Endothelial cell of umbilical vein (primary cell): ENCODE measurements at regions not wholly inside any gene's neighbourhood (a gene's known extent, or its start where the extent isn't known, plus 50 kb on each side); places are given as distances from the start of the nearest gene placed in this dataset.

Experiments used
- BruUV-seq: library from RNA; stranded (reverse); fragments of 400-500 nt; replicated peaks from 2 replicates; lab custom pipeline; 2021; lab: Mats Ljungman, UMichigan
- CTCF ChIA-PET: fragments of 300-600, 350-600 bp; sonication (Branson Sonifier 250); formaldehyde crosslinking; loops from one replicate; lab custom pipeline; 2021; ENCODE audit warnings: antibody characterized with exemption, inconsistent platforms; lab: Charles Lee
- POLR2A ChIA-PET: fragments of 300-600, 350-600 bp; sonication (Branson Sonifier 250); formaldehyde crosslinking; loops from one replicate; lab custom pipeline; 2021; ENCODE audit warnings: antibody characterized with exemption, inconsistent platforms; lab: Charles Lee
- DNase-seq: peaks from one replicate; pipeline ENCODE4 v3.0.0-alpha.2; 2011; ENCODE audit warnings: low read depth, low spot score
- FAIRE-seq: peaks from 2 replicates; lab custom pipeline; 2011; peaks lifted over from hg19 to GRCh38; lab: Jason Lieb, UNC
- H2AFZ ChIP-seq: 2 replicates; pipeline ENCODE4 v1.6.0; 2012; ENCODE audit warnings: low read depth, low read length, control low read depth, inconsistent platforms
- H3K27ac ChIP-seq: 2 replicates; pipeline ENCODE4 v1.5.1; 2011; ENCODE audit warnings: low read depth, mild to moderate bottlenecking, control low read depth, low read length, moderate library complexity; ENCODE audit not compliant: insufficient read depth
- H3K27me3 ChIP-seq, 2 experiments: 2 replicates each; pipeline versions ENCODE4 v1.6.0 to v1.6.1; 2011; ENCODE audit warnings: low read length in 2 of 2, mixed read lengths in 1 of 2; ENCODE audit not compliant: control insufficient read depth in 2 of 2, insufficient read depth in 2 of 2
- H3K36me3 ChIP-seq, 2 experiments: 2 replicates in 1 of 2; 3 replicates in 1 of 2; pipeline ENCODE4 v1.5.1; 2011; ENCODE audit warnings: low read length in 2 of 2, mild to moderate bottlenecking in 1 of 2, moderate library complexity in 1 of 2; ENCODE audit not compliant: control insufficient read depth in 2 of 2, insufficient read depth in 2 of 2; ENCODE audit errors: extremely low read depth in 1 of 2
- H3K4me1 ChIP-seq: 3 replicates; pipeline ENCODE4 v1.5.1; 2011; ENCODE audit warnings: mild to moderate bottlenecking, low read length; ENCODE audit not compliant: control insufficient read depth, insufficient read depth; ENCODE audit errors: extremely low read depth
- H3K4me2 ChIP-seq: 2 replicates; pipeline ENCODE4 v1.6.1; 2011; ENCODE audit warnings: low read length, control low read depth, mixed read lengths; ENCODE audit not compliant: insufficient read depth
- H3K4me3 ChIP-seq, 3 experiments: fragments of 200-600 bp in 1 of 3; sonication (generic), shearing (Covaris generic) in 1 of 3; replicated peaks in 1 of 3; 2 replicates each; pipeline ENCODE4 v1.5.1; 2011 to 2016; ENCODE audit warnings: control low read depth in 3 of 3, low read length in 3 of 3, mild to moderate bottlenecking in 2 of 3, inconsistent platforms in 1 of 3, low read depth in 1 of 3, moderate library complexity in 1 of 3; ENCODE audit not compliant: insufficient read depth in 1 of 3
- H3K79me2 ChIP-seq: 2 replicates; pipeline ENCODE4 v1.6.0; 2012; ENCODE audit warnings: low read length, inconsistent platforms; ENCODE audit not compliant: control insufficient read depth, insufficient read depth
- H3K9ac ChIP-seq: replicated peaks from 2 replicates; pipeline ENCODE3; 2011; ENCODE audit warnings: low read length, control low read depth; ENCODE audit not compliant: insufficient read depth; ENCODE audit errors: extremely low read depth
- H3K9me1 ChIP-seq: replicated peaks from 3 replicates; pipeline ENCODE4 v1.6.0; 2011; ENCODE audit warnings: mild to moderate bottlenecking, low read length; ENCODE audit not compliant: control insufficient read depth, insufficient read depth; ENCODE audit errors: extremely low read depth
- H3K9me3 ChIP-seq: replicated peaks from 2 replicates; pipeline ENCODE4 v1.5.1; 2012; ENCODE audit warnings: low read length, inconsistent platforms; ENCODE audit not compliant: control insufficient read depth, insufficient read depth
- H4K20me1 ChIP-seq: replicated peaks from 2 replicates; pipeline ENCODE3; 2011; ENCODE audit warnings: mild to moderate bottlenecking, low read length; ENCODE audit not compliant: control insufficient read depth, insufficient read depth; ENCODE audit errors: extremely low read depth
- EZH2 ChIP-seq: IDR thresholded peaks from 2 replicates; pipeline ENCODE4 v1.6.1; 2012; ENCODE audit warnings: borderline replicate concordance, low read depth, mild to moderate bottlenecking, moderate library complexity, low read length, inconsistent platforms; ENCODE audit not compliant: severe bottlenecking
- JUN ChIP-seq: IDR thresholded peaks from 2 replicates; pipeline ENCODE4 v1.6.1; 2011; ENCODE audit warnings: borderline replicate concordance, low read depth; ENCODE audit not compliant: insufficient read length, insufficient read depth
- POLR2A ChIP-seq: IDR thresholded peaks from 2 replicates; pipeline ENCODE4 v1.6.1; 2012; ENCODE audit warnings: low read depth, mild to moderate bottlenecking, control low read depth, low read length
- POLR2AphosphoS5 ChIP-seq: IDR thresholded peaks from 2 replicates; pipeline ENCODE4 v1.6.1; 2012; ENCODE audit warnings: low read depth, mild to moderate bottlenecking, control low read depth, low read length, moderate library complexity; ENCODE audit not compliant: insufficient read depth
- dilution Hi-C: fragments of 300-500 bp; cut with MboI; formaldehyde crosslinking; loops from one replicate; pipeline ENCODE4 v1.15.0; 2019; ENCODE audit warnings: low sequenced_read_pairs; ENCODE audit not compliant: extremely low pct_ligation_motif_present
- intact Hi-C: fragments of 100-400 bp; cut with micrococcal nuclease; formaldehyde crosslinking; loops from one replicate; pipeline ENCODE4 v1.10.0; 2022
- TF ChIP-seq, protein P1 (sequence below), 2 donors: IDR thresholded peaks; 1 replicate in 1 of 2; 2 replicates in 1 of 2; pipeline ENCODE4 v1.5.1; 2011; ENCODE audit warnings: low read length in 2 of 2, mild to moderate bottlenecking in 2 of 2, moderate library complexity in 2 of 2, control low read depth in 1 of 2, inconsistent platforms in 1 of 2, low read depth in 1 of 2; ENCODE audit not compliant: insufficient read depth in 1 of 2; ENCODE audit errors: extremely low read depth in 1 of 2

- no peak overlapping the region for H3K9ac ChIP-seq
- DNase-seq, result no peak
- no peaks in the 10 kb centered on the region for H4K20me1 ChIP-seq
- no peak overlapping the region for H3K4me3 ChIP-seq
- no peaks in the 10 kb centered on the region for H3K36me3 ChIP-seq
- POLR2A ChIA-PET, result no interaction called here
- dilution Hi-C loops, result no loop called here
- no peak overlapping the region for H2AFZ ChIP-seq
- FAIRE-seq, result no peak
- H3K27me3 ChIP-seq, result no peaks in the 10 kb centered on the region
- BruUV-seq, result no TSS peak
- CTCF ChIA-PET, result no interaction called here
- no peak overlapping the region for H3K4me2 ChIP-seq
- intact Hi-C loops, result no loop called here
- H3K27ac ChIP-seq, result no peak overlapping the region
- H3K9me1 ChIP-seq, result no peaks in the 10 kb centered on the region
- TF ChIP-seq POLR2A (no peak), POLR2AphosphoS5 (no peak), JUN (no peak)
- TF ChIP-seq, protein P1, sequence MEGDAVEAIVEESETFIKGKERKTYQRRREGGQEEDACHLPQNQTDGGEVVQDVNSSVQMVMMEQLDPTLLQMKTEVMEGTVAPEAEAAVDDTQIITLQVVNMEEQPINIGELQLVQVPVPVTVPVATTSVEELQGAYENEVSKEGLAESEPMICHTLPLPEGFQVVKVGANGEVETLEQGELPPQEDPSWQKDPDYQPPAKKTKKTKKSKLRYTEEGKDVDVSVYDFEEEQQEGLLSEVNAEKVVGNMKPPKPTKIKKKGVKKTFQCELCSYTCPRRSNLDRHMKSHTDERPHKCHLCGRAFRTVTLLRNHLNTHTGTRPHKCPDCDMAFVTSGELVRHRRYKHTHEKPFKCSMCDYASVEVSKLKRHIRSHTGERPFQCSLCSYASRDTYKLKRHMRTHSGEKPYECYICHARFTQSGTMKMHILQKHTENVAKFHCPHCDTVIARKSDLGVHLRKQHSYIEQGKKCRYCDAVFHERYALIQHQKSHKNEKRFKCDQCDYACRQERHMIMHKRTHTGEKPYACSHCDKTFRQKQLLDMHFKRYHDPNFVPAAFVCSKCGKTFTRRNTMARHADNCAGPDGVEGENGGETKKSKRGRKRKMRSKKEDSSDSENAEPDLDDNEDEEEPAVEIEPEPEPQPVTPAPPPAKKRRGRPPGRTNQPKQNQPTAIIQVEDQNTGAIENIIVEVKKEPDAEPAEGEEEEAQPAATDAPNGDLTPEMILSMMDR (IDR thresholded peaks at IDR 0.05; ENCODE audit: extremely low read depth in 1 of 2, insufficient read depth in 1 of 2, low read depth in 1 of 2, low read length in 2 of 2), result no peak
- no peaks in the 10 kb centered on the region for H3K4me1 ChIP-seq
- H3K79me2 ChIP-seq, result no peaks in the 10 kb centered on the region
- no peaks in the 10 kb centered on the region for H3K9me3 ChIP-seq
Observed at GRCh38 chr4:164384416-164384815, 369.5 kb upstream of the SMIM31 start.

DNA sequence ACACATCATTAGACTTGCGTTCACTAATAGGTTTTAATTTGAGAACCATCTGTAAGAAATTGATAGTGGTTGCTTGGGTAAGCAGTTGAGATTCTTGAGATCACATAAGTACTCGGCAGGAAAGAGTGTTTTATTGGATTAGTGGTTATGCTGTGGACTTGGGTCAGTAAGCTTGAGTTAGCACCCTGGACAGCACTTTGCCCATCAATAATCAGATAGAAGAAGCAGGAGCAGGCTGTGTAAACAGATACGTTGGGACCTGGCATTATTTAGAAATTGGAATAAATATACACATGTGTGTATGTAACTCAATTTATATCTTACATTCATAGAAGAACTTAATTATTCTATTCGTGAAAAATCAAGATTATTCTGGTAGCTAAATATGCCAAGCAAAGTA, 357.5 kb upstream of the SMIM31 start:
- Histone ChIP-seq H3K27me3 (no peaks in the 10 kb centered on the region), H3K4me1 (no peaks in the 10 kb centered on the region), H2AFZ (no peak overlapping the region), H3K9ac (no peak overlapping the region), H3K4me2 (no peak overlapping the region), H3K9me3 (no peaks in the 10 kb centered on the region), H3K36me3 (no peaks in the 10 kb centered on the region), H3K27ac (no peak overlapping the region), H3K4me3 (no peak overlapping the region), H3K79me2 (no peaks in the 10 kb centered on the region), H4K20me1 (no peaks in the 10 kb centered on the region), H3K9me1 (no peaks in the 10 kb centered on the region)
- DNase-seq (no peak), FAIRE-seq (no peak)
- no TSS peak for BruUV-seq
- intact Hi-C loops, result no loop called here
- no peak for TF ChIP-seq EZH2
- POLR2A ChIA-PET, result no interaction called here
- CTCF ChIA-PET, result no interaction called here
- dilution Hi-C loops, result no loop called here
